Osteocyte (in vitro differentiated cells): ENCODE measurements at regions not wholly inside any gene's neighbourhood (a gene's known extent, or its start where the extent isn't known, plus 50 kb on each side); places are given as distances from the start of the nearest gene placed in this dataset.

ENCODE experiments used
- DNase-seq: peaks from one replicate; pipeline ENCODE4 v3.0.0; 2021; ENCODE audit warnings: mixed read lengths; ENCODE audit not compliant: unreplicated experiment; ENCODE audit errors: extremely low spot score
- H3K27ac Mint-ChIP-seq: one replicate; pipeline ENCODE4 v1.8.0; 2021; ENCODE audit warnings: mild to moderate bottlenecking, mixed read lengths; ENCODE audit not compliant: unreplicated experiment
- H3K27me3 Mint-ChIP-seq: one replicate; pipeline ENCODE4 v1.8.0; 2021; ENCODE audit warnings: mixed read lengths; ENCODE audit not compliant: unreplicated experiment
- H3K36me3 Mint-ChIP-seq: one replicate; pipeline ENCODE4 v1.8.0; 2021; ENCODE audit warnings: mixed read lengths; ENCODE audit not compliant: unreplicated experiment
- H3K4me1 Mint-ChIP-seq: one replicate; pipeline ENCODE4 v1.8.0; 2021; ENCODE audit warnings: mixed read lengths; ENCODE audit not compliant: unreplicated experiment
- H3K4me3 Mint-ChIP-seq: one replicate; pipeline ENCODE4 v1.8.0; 2021; ENCODE audit warnings: mild to moderate bottlenecking, moderate library complexity, mixed read lengths; ENCODE audit not compliant: unreplicated experiment
- H3K9me3 Mint-ChIP-seq: one replicate; pipeline ENCODE4 v1.8.0; 2021; ENCODE audit warnings: mixed read lengths; ENCODE audit not compliant: unreplicated experiment
- TF ChIP-seq, protein P1 (sequence below): fragments of 200-600 bp; sonication (generic); IDR thresholded peaks from 2 replicates; pipeline ENCODE4 v1.5.0; 2021; ENCODE audit warnings: antibody characterized with exemption, mild to moderate bottlenecking, moderate library complexity

- Mint-ChIP-seq H3K36me3 (peaks cover 1% of the 10 kb centered on the region), H3K27ac (peak overlapping the region; percentile 88), H3K4me3 (no peak overlapping the region), H3K4me1 (peaks cover 32% of the 10 kb centered on the region), H3K9me3 (no peaks in the 10 kb centered on the region), H3K27me3 (no peaks in the 10 kb centered on the region)
- TF ChIP-seq, protein P1, sequence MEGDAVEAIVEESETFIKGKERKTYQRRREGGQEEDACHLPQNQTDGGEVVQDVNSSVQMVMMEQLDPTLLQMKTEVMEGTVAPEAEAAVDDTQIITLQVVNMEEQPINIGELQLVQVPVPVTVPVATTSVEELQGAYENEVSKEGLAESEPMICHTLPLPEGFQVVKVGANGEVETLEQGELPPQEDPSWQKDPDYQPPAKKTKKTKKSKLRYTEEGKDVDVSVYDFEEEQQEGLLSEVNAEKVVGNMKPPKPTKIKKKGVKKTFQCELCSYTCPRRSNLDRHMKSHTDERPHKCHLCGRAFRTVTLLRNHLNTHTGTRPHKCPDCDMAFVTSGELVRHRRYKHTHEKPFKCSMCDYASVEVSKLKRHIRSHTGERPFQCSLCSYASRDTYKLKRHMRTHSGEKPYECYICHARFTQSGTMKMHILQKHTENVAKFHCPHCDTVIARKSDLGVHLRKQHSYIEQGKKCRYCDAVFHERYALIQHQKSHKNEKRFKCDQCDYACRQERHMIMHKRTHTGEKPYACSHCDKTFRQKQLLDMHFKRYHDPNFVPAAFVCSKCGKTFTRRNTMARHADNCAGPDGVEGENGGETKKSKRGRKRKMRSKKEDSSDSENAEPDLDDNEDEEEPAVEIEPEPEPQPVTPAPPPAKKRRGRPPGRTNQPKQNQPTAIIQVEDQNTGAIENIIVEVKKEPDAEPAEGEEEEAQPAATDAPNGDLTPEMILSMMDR, result no peak
- no peak for DNase-seq
Observed at GRCh38 chr18:44497311-44497710, 183.4 kb upstream of the SETBP1 start.

DNA sequence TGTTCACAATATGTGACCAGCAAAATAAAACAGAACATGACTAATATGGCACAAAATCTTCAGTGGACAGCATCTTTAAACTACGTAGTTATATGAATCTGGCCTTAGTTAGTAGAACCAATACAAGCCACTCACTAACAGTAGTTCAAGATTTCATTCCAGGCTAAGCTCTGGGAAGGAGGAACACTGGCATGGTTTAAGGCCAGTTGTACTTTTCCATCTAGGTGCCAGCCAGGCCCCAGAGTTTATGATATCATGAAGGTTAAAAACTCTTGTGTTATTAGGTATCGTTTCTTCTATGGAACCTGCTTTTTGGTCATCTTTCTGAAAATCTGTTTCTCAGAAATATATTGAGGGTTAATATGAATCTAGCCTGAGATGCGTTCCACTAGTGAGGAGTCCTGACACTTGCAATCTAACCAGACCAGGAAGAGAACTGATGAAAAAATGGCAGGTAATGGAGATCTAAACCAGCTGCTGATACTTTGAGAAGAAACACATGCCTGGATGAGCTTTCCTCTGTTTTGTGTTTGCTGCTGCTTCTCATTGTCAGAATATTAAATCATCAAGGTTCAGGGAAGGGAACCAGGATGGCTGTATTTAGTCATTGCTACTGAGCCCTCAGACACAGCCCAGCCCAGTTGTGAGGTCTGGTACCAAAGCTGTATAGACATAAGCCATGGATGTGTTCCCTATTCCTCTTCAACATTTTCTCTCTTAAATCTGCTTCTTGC is 182.8 kb upstream of the SETBP1 start:
- TF ChIP-seq, protein P1, result no peak
- no peaks in the 10 kb centered on the region for H3K36me3 Mint-ChIP-seq
- no peaks in the 10 kb centered on the region for H3K27me3 Mint-ChIP-seq

DNA sequence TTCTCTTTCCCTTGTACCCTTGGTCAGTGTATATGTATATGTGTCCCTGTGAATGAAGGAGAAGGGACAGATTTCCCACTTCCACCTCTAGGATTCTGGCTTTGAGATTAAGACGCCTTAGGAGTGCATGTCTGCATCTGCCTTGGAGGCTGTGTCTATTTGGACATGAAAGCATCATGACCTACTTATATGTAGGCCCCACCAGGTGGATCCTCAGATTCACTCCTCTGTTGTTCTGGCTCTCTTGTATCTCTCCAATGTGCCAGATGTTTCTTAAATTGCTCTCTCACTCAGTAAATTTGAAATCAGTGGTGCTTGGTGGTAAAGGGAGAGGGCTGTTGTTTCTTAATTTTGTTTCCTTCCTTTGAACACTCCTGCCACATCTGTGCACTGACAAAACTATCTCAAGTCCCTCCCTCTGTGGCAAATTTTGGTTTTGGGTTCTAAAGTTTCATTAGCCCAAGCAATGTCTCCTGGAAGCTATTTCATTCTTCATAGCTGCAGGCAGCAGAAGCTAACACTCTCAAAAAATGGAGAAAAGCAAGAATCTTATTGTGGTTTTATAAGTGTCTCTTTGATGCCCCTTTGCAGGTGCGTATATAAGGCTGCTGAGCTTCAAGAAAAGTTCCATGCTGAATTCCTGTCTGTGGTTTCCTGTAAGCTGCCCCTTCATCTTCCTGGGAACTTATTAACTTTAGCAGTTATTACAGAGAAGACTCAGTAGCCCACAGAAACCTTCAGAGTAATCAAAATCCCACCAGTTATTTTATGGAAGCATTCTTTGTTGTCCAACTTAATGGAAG is 179.7 kb upstream of the SETBP1 start:
- H3K4me1 Mint-ChIP-seq, result peaks cover 32% of the 10 kb centered on the region
- TF ChIP-seq, protein P1, result no peak
- DNase-seq, result no peak
- H3K36me3 Mint-ChIP-seq, result no peaks in the 10 kb centered on the region
- no peak overlapping the region for H3K27ac Mint-ChIP-seq
- no peaks in the 10 kb centered on the region for H3K27me3 Mint-ChIP-seq
- H3K4me3 Mint-ChIP-seq, result no peak overlapping the region
- no peaks in the 10 kb centered on the region for H3K9me3 Mint-ChIP-seq

More for the DNA sequence above, 182.8 kb upstream of the SETBP1 start:
- Mint-ChIP-seq H3K9me3 (no peaks in the 10 kb centered on the region), H3K4me1 (peaks cover 32% of the 10 kb centered on the region), H3K27ac (peak overlapping the region; percentile 88), H3K4me3 (no peak overlapping the region)
- no peak for DNase-seq

GRCh38 chr18:44502221-44502620 is 178.5 kb upstream of the SETBP1 start:
- Mint-ChIP-seq H3K27ac (no peak overlapping the region), H3K9me3 (no peaks in the 10 kb centered on the region), H3K36me3 (no peaks in the 10 kb centered on the region), H3K27me3 (no peaks in the 10 kb centered on the region), H3K4me3 (no peak overlapping the region), H3K4me1 (peaks cover 24% of the 10 kb centered on the region)
- DNase-seq, result no peak
- TF ChIP-seq, protein P1, result no peak

GRCh38 chr18:44502790-44503189 is 177.9 kb upstream of the SETBP1 start:
- H3K4me3 Mint-ChIP-seq, result no peak overlapping the region
- DNase-seq, result no peak
- H3K27ac Mint-ChIP-seq, result no peak overlapping the region
- TF ChIP-seq, protein P1, result no peak
- H3K4me1 Mint-ChIP-seq, result peaks cover 19% of the 10 kb centered on the region
- H3K36me3 Mint-ChIP-seq, result no peaks in the 10 kb centered on the region
- no peaks in the 10 kb centered on the region for H3K9me3 Mint-ChIP-seq
- H3K27me3 Mint-ChIP-seq, result no peaks in the 10 kb centered on the region
